ENCODE measurements at regions not wholly inside any gene's neighbourhood (a gene's known extent, or its start where the extent isn't known, plus 50 kb on each side); places are given as distances from the start of the nearest gene placed in this dataset.
A peak's percentile ranks its signal among the peaks of the same experiment; 100 is the strongest.

- no peak overlapping the region for H3K4me3 ChIP-seq (ENCODE audit: low read depth, low read length)
- TF ChIP-seq, protein P1, sequence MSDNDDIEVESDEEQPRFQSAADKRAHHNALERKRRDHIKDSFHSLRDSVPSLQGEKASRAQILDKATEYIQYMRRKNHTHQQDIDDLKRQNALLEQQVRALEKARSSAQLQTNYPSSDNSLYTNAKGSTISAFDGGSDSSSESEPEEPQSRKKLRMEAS (IDR thresholded peaks at IDR 0.05; ENCODE audit: low read depth, low read length), result no peak
- TF ChIP-seq, protein P2, sequence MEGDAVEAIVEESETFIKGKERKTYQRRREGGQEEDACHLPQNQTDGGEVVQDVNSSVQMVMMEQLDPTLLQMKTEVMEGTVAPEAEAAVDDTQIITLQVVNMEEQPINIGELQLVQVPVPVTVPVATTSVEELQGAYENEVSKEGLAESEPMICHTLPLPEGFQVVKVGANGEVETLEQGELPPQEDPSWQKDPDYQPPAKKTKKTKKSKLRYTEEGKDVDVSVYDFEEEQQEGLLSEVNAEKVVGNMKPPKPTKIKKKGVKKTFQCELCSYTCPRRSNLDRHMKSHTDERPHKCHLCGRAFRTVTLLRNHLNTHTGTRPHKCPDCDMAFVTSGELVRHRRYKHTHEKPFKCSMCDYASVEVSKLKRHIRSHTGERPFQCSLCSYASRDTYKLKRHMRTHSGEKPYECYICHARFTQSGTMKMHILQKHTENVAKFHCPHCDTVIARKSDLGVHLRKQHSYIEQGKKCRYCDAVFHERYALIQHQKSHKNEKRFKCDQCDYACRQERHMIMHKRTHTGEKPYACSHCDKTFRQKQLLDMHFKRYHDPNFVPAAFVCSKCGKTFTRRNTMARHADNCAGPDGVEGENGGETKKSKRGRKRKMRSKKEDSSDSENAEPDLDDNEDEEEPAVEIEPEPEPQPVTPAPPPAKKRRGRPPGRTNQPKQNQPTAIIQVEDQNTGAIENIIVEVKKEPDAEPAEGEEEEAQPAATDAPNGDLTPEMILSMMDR (IDR thresholded peaks at IDR 0.05; ENCODE audit: low read depth, low read length), result no peak
- TF ChIP-seq MYC (IDR thresholded peaks at IDR 0.05; ENCODE audit: low read depth, low read length) (no peak), POLR2A (IDR thresholded peaks at IDR 0.05; ENCODE audit: extremely low read depth, insufficient read length) (no peak)
- no peak for DNase-seq (ENCODE audit: low read depth)
Measured at GRCh38 chr21:34268493-34268892, 95.3 kb upstream of the KCNE2 start.

- H3K4me3 ChIP-seq (ENCODE audit: low read depth, low read length), result no peak overlapping the region
- DNase-seq (ENCODE audit: low read depth), result no peak
Measured at GRCh38 chr21:34270411-34270810, 93.4 kb upstream of the KCNE2 start.

GRCh38 chr21:34271189-34271851, 92.5 kb upstream of the KCNE2 start:
- TF ChIP-seq, protein P1 (IDR thresholded peaks at IDR 0.05; ENCODE audit: low read depth, low read length), result no peak
- TF ChIP-seq, protein P2 (IDR thresholded peaks at IDR 0.05; ENCODE audit: low read depth, low read length), result no peak
- TF ChIP-seq MYC (IDR thresholded peaks at IDR 0.05; ENCODE audit: low read depth, low read length) (no peak), POLR2A (IDR thresholded peaks at IDR 0.05; ENCODE audit: extremely low read depth, insufficient read length) (no peak)
- H3K4me3 ChIP-seq (ENCODE audit: low read depth, low read length), result no peak overlapping the region
- no peak for DNase-seq (ENCODE audit: low read depth)

More at GRCh38 chr21:34270411-34270810, 93.4 kb upstream of the KCNE2 start:
- TF ChIP-seq MYC (IDR thresholded peaks at IDR 0.05; ENCODE audit: low read depth, low read length), result no peak

- DNase-seq (ENCODE audit: low read depth), result no peak
- no peak overlapping the region for H3K4me3 ChIP-seq (ENCODE audit: low read depth, low read length)
- TF ChIP-seq POLR2A (IDR thresholded peaks at IDR 0.05; ENCODE audit: extremely low read depth, insufficient read length), result no peak
Measured at GRCh38 chr21:34272321-34272720, 91.5 kb upstream of the KCNE2 start.

- no peak for DNase-seq (ENCODE audit: low read depth)
- no peak overlapping the region for H3K4me3 ChIP-seq (ENCODE audit: low read depth, low read length)
Measured at GRCh38 chr21:34274001-34274400, 89.8 kb upstream of the KCNE2 start.

GRCh38 chr21:34276711-34277425, 86.9 kb upstream of the KCNE2 start:
- DNase-seq (ENCODE audit: low read depth), result peak; percentile 2
- H3K4me3 ChIP-seq (ENCODE audit: low read depth, low read length), result no peak overlapping the region
- TF ChIP-seq, protein P2 (IDR thresholded peaks at IDR 0.05; ENCODE audit: low read depth, low read length), result no peak
- TF ChIP-seq MYC (IDR thresholded peaks at IDR 0.05; ENCODE audit: low read depth, low read length), result no peak
- no peak for TF ChIP-seq POLR2A (IDR thresholded peaks at IDR 0.05; ENCODE audit: extremely low read depth, insufficient read length)
- TF ChIP-seq, protein P1 (IDR thresholded peaks at IDR 0.05; ENCODE audit: low read depth, low read length), result no peak

More at GRCh38 chr21:34274001-34274400, 89.8 kb upstream of the KCNE2 start:
- TF ChIP-seq MYC (IDR thresholded peaks at IDR 0.05; ENCODE audit: low read depth, low read length) (no peak), POLR2A (IDR thresholded peaks at IDR 0.05; ENCODE audit: extremely low read depth, insufficient read length) (no peak)
- TF ChIP-seq, protein P2 (IDR thresholded peaks at IDR 0.05; ENCODE audit: low read depth, low read length), result no peak
- TF ChIP-seq, protein P1 (IDR thresholded peaks at IDR 0.05; ENCODE audit: low read depth, low read length), result no peak

All from NB4 (cell line).